Activated T-cell treated with anti-CD3 and anti-CD28 coated beads for 48 hours (primary cell): ENCODE measurements at regions not wholly inside any gene's neighbourhood (a gene's known extent, or its start where the extent isn't known, plus 50 kb on each side); places are given as distances from the start of the nearest gene placed in this dataset.
"Not testable (repeated sequence)": the region's sequence is repeated elsewhere in the genome, so short reads cannot be mapped to it uniquely, and the experiment has no call there.

ENCODE experiments used
- DNase-seq: peaks from one replicate; pipeline ENCODE4 v3.0.0-alpha.2; 2020; ENCODE audit warnings: low read depth

- DNase-seq = no peak
These were observed 66.9 kb upstream of the PPARGC1A start for GRCh38 chr4:23956601-23957364.

DNA sequence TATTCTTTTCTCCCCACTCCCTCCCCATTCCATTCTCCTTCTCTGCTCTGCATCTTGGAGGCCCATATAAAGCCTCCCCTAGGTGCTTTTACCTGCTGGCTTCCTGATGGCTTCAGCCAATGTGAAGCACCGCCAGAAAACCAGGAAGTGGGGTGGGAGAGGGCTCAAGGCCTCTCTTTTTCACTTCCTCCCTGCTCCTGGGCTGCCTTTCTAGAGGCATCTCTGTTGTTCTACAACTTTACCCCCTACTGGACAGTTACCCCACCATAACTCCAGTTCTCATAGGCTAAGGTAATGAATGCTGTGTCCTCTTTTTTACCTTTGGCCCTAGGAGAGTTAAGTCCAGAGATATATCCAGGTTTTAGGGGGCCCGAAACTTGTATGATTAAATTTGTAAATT lies 62.4 kb upstream of the PPARGC1A start:
- no peak for DNase-seq

DNA sequence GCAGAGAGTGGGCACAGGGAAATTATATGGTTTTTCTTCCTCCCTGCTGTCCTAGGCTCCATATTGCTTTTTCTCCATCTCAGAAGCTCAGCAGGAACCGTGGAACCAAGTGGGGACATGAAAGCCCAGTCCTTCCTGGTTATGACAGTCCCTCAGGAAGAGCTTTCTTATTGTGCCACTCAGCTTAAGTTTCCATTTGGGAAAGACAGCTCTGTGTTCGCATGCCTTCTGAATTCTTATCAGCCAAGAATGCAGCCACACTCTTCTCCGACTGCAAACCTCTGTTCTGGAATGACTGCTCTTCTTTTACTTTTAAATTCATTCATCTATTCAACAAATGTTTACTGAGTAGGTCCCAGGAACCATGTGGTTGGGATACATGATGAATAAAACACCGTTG lies 58.0 kb upstream of the PPARGC1A start:
- DNase-seq = no peak

DNA sequence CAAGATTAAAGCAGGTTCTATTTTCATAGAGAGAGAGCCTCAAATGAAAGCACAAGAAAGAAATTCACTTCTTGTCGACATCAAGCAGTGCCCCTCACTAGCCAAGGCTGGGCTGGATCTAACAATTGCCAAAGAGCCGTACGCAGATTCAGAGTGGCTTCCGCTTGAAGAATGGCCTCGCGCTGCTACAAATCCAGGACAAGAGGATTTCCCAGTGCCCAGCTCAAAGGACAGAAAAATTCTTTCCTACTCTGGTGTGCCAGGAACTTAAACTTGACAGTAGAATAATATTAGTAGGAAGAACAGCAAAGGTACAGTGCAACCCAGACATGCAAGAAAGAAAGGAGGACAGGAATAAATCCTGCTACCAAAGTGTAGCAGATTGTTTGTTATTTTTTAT lies 56.5 kb upstream of the PPARGC1A start:
- DNase-seq = no peak

GRCh38 chr4:23945451-23946017 lies 55.7 kb upstream of the PPARGC1A start:
- no peak for DNase-seq

GRCh38 chr4:23944556-23944955 lies 54.7 kb upstream of the PPARGC1A start:
- not testable (repeated sequence) for DNase-seq

GRCh38 chr4:23943478-23943877 lies 53.6 kb upstream of the PPARGC1A start:
- no peak for DNase-seq

GRCh38 chr4:23942471-23942870 lies 52.6 kb upstream of the PPARGC1A start:
- no peak for DNase-seq
